Left ventricle myocardium superior (tissue), 1 donor: ENCODE measurements at regions not wholly inside any gene's neighbourhood (a gene's known extent, or its start where the extent isn't known, plus 50 kb on each side); places are given as distances from the start of the nearest gene placed in this dataset.
"Not testable (repeated sequence)": the region's sequence is repeated elsewhere in the genome, so short reads cannot be mapped to it uniquely, and the experiment has no call there.

Experiments
- ATAC-seq: fragments of 200-7000 bp; cut with Tn5 transposase; one replicate; pipeline ENCODE4 v1.9.1; 2020; ENCODE audit warnings: mild to moderate bottlenecking, moderate library complexity
- DNase-seq: peaks from one replicate; pipeline ENCODE4 v3.0.0-alpha.2; 2020
- intact Hi-C: fragments of 100-400 bp; cut with micrococcal nuclease; formaldehyde crosslinking; loops from one replicate; pipeline ENCODE4 v1.11.0; 2022
- donor health status: DM: no; HTN: yes; CAD: no; lungs with severe emphysema.

GRCh38 chr2:6148882-6149281 is 456.7 kb downstream of the SOX11 start:
- no peak for ATAC-seq
- intact Hi-C loops = no loop called here

GRCh38 chr2:6159606-6160005 is 467.4 kb downstream of the SOX11 start:
- DNase-seq (no peak), ATAC-seq (no peak)
- intact Hi-C loops = no loop called here

More at GRCh38 chr2:6148882-6149281, 456.7 kb downstream of the SOX11 start:
- no peak for DNase-seq

- no peak for DNase-seq
- intact Hi-C loops = no loop called here
Measured at GRCh38 chr2:6163932-6164331, 471.7 kb downstream of the SOX11 start.

GRCh38 chr2:6164986-6165747 is 473.0 kb downstream of the SOX11 start:
- DNase-seq (no peak), ATAC-seq (no peak)
- intact Hi-C loops = no loop called here

More at GRCh38 chr2:6163932-6164331, 471.7 kb downstream of the SOX11 start:
- ATAC-seq = no peak

- intact Hi-C loops = no loop called here
- DNase-seq (no peak), ATAC-seq (no peak)
Measured at GRCh38 chr2:6167592-6168138, 475.5 kb downstream of the SOX11 start.

GRCh38 chr2:6168485-6168884 is 476.3 kb downstream of the SOX11 start:
- intact Hi-C loops = no loop called here
- no peak for ATAC-seq
- no peak for DNase-seq

GRCh38 chr2:6171294-6171693 is 479.1 kb downstream of the SOX11 start:
- DNase-seq = no peak
- intact Hi-C loops = no loop called here
- ATAC-seq = no peak

GRCh38 chr2:6177811-6178210 is 485.6 kb downstream of the SOX11 start:
- intact Hi-C loops = no loop called here
- DNase-seq (no peak), ATAC-seq (no peak)

GRCh38 chr2:6181525-6181924 is 489.3 kb downstream of the SOX11 start:
- ATAC-seq (no peak), DNase-seq (no peak)
- intact Hi-C loops = no loop called here

GRCh38 chr2:6181926-6182325 is 489.7 kb downstream of the SOX11 start:
- no peak for DNase-seq
- intact Hi-C loops = no loop called here
- ATAC-seq = no peak

GRCh38 chr2:6183226-6183625 is 491.0 kb downstream of the SOX11 start:
- DNase-seq (no peak), ATAC-seq (no peak)
- intact Hi-C loops = no loop called here

- intact Hi-C loops = no loop called here
- DNase-seq = no peak
- no peak for ATAC-seq
Measured at GRCh38 chr2:6184532-6185292, 492.5 kb downstream of the SOX11 start.

- DNase-seq (no peak), ATAC-seq (peak; percentile 92)
- intact Hi-C loops = no loop called here
Measured at GRCh38 chr2:6186332-6187151, 494.4 kb downstream of the SOX11 start.

GRCh38 chr2:6196449-6196848 is 504.3 kb downstream of the SOX11 start:
- intact Hi-C loops = no loop called here
- ATAC-seq = no peak
- no peak for DNase-seq

- intact Hi-C loops, ATAC-seq, DNase-seq: not testable (repeated sequence)
Measured at GRCh38 chr2:6198370-6198919, 506.3 kb downstream of the SOX11 start.

GRCh38 chr2:6202756-6203155 is 510.6 kb downstream of the SOX11 start:
- no peak for DNase-seq
- ATAC-seq = no peak
- intact Hi-C loops = no loop called here

GRCh38 chr2:6203291-6203959 is 511.2 kb downstream of the SOX11 start:
- DNase-seq = no peak
- ATAC-seq = no peak
- intact Hi-C loops = no loop called here

- intact Hi-C loops = no loop called here
- ATAC-seq (no peak), DNase-seq (no peak)
Measured at GRCh38 chr2:6206882-6207281, 514.7 kb downstream of the SOX11 start.

GRCh38 chr2:6211236-6211635 is 519.1 kb downstream of the SOX11 start:
- intact Hi-C loops = no loop called here
- no peak for ATAC-seq
- DNase-seq = no peak
